MM.1S (cell line): ENCODE measurements at regions not wholly inside any gene's neighbourhood (a gene's known extent, or its start where the extent isn't known, plus 50 kb on each side); places are given as distances from the start of the nearest gene placed in this dataset.

ENCODE experiments used
- EZH2 ChIP-seq: fragments of 300-600 bp; sonication (generic); optimal IDR thresholded peaks from 2 replicates; pipeline ENCODE3; 2017; ENCODE audit warnings: low read depth, mild to moderate bottlenecking, antibody characterized with exemption, low read length, mixed read lengths
- TF ChIP-seq, protein P1 (sequence below): fragments of 300-600 bp; sonication (generic); IDR thresholded peaks from 2 replicates; pipeline ENCODE4 v1.5.1; 2016; ENCODE audit warnings: antibody characterized with exemption, low read length, mixed read lengths

DNA sequence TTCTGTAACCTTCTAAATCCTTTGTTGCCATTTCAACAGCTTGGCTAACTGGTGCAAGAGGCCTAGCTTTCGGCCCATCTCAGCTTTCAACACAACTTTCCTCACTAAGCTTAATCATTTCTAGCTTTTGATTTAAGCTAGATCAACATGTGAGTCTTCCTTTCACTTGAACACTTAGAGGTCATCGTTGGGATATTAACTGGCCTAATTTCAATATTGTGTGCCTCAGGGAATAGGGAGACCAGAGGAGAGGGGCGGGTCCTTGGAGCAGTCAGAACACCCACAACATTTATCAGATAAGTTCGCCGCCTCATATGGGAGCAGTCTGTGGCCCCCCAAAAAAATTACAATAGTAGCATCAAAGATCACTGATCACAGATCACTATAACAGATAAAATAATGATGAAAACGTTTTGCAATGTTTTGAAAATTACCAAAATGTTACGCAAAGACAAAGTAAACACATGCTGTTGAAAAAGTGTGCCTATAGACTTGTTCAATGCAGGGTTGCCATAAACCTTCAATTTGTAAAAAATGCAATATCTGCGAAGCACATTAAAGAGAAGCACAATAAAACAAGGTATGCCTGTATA, 66.8 kb upstream of the PCSK1 start:
- TF ChIP-seq, protein P1, sequence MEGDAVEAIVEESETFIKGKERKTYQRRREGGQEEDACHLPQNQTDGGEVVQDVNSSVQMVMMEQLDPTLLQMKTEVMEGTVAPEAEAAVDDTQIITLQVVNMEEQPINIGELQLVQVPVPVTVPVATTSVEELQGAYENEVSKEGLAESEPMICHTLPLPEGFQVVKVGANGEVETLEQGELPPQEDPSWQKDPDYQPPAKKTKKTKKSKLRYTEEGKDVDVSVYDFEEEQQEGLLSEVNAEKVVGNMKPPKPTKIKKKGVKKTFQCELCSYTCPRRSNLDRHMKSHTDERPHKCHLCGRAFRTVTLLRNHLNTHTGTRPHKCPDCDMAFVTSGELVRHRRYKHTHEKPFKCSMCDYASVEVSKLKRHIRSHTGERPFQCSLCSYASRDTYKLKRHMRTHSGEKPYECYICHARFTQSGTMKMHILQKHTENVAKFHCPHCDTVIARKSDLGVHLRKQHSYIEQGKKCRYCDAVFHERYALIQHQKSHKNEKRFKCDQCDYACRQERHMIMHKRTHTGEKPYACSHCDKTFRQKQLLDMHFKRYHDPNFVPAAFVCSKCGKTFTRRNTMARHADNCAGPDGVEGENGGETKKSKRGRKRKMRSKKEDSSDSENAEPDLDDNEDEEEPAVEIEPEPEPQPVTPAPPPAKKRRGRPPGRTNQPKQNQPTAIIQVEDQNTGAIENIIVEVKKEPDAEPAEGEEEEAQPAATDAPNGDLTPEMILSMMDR, result no peak
- TF ChIP-seq EZH2, result no peak
